Activated effector memory CD4-positive, alpha-beta T cell treated with anti-CD3 and anti-CD28 coated beads, Interleukin-2, amount 50 U/mL, for 16 hours (primary cell): ENCODE measurements at regions not wholly inside any gene's neighbourhood (a gene's known extent, or its start where the extent isn't known, plus 50 kb on each side); places are given as distances from the start of the nearest gene placed in this dataset.
A peak's percentile ranks its signal among the peaks of the same experiment; 100 is the strongest.

Experiments used
- DNase-seq: peaks from one replicate; pipeline ENCODE4 v3.0.0-alpha.2; 2020

DNA sequence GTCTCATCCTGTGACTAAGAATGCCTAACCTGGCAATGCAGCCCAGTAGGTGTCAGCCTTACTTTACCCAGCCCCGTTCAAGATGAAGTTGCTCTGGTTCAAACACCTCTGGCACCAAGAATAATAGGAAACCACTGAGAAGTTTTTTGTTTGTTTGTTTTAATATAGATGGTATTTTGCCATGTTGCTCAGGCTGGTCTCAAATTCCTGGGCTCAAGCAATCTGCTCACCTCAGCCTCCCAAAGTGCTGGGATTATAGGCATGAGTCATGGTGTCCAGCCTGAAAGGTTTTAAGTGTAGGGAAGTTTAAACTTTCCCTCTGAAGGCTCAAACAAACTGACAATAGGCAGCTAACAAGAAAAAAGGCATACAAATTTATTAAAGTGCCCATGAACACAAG lies 51.2 kb upstream of the ABCC4 start:
- no peak for DNase-seq

DNA sequence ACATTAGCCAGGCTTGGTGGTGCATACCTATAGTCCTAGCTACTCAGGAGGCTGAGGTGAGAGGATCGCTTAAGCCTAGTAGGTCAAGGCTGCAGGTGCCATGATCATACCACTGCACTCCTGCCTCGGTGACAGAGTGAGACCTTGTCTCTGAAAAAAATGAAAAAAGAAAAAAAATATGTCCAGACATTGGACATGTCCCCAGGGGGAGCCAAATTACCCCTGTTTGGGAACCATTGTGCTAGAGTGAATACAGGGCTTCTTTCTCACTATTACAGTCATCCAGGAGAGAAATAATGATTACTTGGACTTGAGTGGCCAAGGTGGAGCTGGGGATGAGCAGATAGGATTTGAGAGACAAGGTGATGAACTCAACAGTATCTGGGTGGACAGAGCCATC lies 52.9 kb upstream of the ABCC4 start:
- no peak for DNase-seq

DNA sequence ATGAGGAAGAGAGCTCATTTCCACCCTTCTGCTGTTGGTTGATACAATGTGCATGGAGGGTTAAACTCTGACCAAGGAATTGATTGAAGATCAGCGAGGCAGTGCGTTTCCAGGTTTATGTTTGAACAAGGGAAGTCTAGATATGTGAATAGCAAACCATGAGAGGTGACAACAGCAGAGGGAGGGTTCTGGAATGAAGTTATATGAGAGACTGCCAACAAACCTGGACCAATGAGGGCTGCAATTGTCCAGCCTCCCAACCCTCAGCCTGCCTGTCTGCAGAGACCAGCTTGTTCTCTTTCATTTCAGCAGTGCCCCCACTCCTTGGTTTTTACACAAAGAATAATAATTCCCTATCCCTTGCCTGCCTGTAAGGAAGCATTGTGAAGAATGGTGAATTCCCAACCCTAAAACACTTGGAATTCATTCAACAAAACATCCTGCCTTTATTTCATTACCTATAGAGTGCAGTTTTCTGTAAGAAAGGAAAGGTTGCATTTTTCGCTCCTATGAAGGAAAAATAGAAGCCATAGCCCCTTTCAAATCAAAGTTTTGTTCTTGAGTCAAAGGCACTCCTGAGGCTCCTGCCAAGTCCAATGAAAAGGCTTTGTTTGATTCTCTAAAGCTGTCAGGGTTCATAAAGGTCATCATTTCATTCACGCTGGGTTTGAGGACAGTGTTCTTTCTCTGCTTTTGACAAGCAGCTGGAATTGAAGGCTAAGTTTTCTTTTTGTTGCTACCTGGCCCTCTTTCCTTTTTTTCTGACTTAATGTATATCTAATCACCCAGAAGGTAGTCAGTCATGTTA lies 53.6 kb upstream of the ABCC4 start:
- no peak for DNase-seq

DNA sequence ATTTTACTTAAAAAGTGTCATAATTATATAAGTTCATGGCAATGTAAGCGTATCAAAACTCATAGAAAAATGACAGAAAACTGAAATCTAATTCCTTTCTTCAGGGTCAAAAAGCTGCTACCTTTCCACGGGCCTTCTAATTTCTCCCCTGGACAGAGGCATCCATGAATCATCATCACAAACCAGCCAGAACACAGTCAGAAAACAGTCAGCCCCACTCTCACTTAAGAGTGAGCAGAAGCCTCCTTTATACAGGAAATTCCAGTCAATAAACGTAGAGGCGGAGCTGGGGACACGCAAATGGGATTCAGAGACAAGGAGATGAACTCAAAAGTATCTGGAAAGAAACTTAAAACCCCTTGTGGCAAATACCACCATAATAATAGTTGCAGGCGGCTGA lies 54.2 kb upstream of the ABCC4 start:
- no peak for DNase-seq

DNA sequence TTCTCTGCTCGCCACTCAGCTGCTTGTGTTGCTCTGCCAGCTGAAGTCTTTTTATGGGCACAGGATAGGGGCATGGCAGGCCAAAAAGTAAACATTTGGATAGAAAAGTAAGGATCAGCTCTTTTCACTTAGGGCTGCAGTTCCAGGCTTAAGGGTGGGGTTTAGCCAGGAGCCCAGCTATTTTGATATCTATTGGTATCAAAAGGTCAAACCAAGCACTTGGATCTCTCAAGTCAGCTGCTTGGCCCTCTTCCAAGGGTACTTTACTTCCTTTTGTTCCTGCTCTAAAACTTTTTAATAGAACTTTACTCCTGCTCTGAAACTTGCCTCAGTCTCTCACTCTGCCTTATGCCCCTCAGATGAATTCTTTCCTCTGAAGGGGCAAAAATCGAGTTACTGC lies 55.7 kb upstream of the ABCC4 start:
- DNase-seq: no peak

DNA sequence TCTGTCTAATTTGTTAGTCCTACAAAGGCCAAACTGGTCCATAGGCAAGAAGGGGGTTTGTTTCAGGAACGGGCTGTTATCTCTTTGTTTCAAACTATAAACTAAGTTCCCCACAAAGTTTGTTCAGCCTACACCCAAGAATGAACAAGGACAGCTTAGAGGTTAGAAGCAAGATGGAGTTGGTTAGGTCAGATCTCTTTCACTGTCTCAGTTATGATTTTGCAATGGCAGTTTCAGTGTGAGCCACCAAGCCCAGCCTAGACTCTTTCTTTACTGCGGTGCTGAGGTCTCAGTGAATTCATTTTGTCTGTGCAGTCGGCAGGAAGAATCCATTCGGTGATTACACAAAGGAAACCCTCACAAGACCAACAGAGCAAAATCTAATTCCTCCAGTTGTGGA lies 56.6 kb upstream of the ABCC4 start:
- no peak for DNase-seq

DNA sequence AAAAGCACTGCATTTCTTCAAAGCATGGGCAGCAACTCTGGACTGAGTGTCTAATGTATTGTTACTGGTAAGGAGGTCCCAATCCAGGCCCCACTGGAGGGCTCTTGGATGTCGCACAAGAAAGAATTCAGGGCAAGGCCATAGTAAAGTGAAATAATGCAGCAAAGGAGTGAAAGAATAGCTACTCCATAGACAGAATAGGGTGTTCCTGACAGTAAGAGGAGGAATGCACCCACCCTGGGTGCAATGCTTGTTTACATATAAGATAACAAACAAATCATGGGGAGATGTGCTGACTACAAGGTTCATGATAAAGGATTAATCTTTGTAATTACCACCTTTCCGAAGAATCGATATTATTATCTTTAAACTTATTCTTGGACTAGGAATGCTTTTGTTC lies 58.8 kb upstream of the ABCC4 start:
- DNase-seq: no peak

DNA sequence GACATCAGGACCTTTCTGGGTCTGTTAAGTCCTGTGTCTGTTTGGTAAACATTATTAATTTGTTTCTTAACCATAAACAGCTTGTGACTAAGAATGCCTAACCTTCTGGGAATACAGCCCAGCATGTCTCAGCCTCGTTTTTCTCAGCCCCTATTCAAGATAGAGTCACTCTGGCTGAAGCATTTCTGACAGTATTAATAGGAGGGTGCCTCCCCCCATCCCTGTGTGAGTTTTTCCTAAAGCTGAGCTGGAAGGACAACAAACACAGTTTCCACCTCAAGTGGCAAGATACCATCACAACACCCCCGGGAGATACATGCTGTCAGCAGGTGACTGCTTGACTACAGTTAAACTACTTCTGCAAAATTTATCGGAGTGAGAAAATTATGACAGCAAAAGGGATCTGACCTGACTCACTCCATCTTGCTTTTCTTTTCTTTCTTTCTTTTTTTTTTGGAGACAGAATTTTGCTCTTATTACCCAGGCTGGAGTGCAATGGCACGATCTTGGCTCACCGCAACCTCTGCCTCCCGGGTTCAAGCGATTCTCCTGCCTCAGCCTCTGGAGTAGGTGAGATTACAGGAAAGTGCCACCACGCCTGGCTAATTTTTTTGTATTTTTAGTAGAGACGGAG lies 59.3 kb upstream of the ABCC4 start:
- DNase-seq: no peak

DNA sequence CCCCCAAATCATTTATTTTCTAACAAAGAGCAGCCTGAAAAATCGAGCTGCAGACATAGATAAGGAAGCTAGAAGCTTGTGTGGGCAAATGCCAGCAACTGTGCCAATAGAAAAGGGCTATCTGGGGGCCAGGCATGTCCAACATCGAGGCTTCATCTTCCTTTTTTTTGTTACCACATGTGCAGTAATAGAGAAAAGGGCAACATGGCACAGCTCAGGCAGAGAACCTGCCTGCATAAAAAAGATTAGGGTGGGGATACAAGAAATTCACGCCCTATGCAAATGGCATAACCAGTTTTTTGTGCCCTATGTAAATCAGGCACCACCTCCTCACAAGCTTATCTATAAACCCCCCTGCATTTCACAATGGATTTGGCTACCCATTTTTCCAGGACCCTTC lies 60.4 kb upstream of the ABCC4 start:
- DNase-seq: no peak

DNA sequence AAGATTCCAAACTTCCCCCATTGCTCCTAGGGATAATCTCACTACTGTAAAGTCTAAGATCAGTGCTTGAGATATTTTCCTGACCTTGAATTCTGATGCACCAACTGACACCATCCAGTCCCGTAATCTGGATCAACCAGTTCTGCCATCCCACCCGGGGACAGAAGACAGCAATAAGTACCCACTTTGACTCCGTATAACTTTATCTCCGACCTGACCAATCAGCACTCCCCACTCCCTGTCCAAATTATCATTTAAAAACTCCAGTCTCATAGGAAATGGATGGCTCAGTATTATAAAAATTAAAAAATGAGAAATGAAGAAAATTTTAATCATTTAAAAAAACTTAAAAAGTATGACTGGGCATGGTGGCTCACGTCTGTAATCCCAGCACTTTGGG lies 61.4 kb upstream of the ABCC4 start:
- no peak for DNase-seq

DNA sequence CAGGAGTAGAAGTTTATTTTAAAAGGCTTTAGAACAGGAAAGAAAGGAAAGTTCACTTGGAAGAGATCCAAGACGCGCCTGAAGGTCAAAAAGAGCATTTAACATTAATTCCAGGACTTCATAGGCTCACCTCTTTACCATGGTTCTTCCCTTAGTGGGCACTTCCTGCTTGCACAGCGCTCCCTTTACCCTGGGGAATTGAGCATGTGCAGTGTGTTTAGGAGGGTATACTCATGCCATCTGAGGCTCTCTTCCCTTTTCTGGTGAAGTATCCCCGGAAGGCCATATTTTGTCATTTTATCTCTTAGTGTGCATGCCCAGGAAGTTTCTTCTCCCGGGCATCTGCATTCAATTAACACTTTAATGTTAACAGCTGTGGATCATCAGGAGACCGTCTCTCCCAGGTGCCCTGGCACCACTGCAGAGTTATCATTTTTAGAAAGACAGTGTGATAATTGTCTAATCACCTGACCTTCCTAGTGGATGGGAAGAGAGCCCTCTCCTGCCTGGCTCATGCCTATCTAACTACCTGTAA lies 66.1 kb upstream of the ABCC4 start:
- DNase-seq: no peak

DNA sequence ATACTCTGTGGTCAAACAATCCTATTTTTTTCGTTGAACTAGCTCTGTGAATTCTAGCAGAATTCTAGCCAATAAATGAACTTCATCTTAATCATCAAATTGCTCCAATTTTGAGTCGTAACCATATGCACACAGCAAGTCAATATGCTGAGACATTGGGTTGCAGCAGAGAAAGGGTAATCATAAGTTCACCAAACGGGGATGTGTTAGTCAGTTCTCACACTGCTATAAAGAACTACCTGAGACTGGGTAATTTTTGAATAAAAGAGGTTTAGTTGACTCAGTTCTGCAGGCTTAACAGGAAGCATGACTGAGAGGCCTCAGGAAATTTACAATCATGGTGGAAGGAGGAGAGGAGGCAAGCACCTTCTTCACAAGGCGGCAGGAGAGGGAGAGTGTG lies 67.7 kb upstream of the ABCC4 start:
- DNase-seq: no peak

DNA sequence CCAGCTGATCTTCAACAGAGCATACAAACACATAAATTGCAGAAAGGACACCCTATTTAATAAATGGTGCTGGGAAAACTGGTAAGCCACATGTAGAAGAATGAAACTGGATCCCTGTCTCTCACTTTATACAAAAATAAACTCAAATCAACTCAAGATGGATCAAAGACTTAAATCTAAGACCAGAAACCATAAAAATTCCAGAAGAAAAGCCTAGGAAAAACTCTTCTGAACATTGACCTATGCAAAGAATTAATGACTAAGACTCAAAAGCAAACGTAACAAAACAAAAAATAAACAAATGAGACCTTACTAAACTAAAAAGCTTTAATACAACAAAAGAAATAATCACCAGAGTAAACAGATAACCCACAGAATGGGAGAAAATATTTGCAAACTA lies 74.5 kb upstream of the ABCC4 start:
- no peak for DNase-seq

DNA sequence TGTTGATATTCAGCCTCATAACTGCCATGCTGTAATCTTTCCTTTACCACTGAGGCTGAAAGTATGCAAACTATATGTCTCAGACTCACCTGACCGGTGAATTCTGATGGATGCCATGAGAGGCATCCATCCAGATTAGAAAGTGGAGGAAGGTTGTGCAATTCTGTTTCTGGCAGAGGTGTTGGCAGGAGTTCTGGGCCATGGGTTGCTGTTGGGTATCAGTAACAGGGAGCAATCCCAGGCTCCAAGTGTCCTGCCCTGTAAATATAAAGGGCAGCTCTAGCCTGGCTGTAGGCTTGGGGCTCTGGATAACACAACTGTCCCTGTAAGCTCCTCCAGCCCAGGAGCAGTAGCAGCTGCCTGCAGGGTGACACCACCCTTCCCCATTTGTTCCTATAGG lies 77.4 kb upstream of the ABCC4 start:
- no peak for DNase-seq

DNA sequence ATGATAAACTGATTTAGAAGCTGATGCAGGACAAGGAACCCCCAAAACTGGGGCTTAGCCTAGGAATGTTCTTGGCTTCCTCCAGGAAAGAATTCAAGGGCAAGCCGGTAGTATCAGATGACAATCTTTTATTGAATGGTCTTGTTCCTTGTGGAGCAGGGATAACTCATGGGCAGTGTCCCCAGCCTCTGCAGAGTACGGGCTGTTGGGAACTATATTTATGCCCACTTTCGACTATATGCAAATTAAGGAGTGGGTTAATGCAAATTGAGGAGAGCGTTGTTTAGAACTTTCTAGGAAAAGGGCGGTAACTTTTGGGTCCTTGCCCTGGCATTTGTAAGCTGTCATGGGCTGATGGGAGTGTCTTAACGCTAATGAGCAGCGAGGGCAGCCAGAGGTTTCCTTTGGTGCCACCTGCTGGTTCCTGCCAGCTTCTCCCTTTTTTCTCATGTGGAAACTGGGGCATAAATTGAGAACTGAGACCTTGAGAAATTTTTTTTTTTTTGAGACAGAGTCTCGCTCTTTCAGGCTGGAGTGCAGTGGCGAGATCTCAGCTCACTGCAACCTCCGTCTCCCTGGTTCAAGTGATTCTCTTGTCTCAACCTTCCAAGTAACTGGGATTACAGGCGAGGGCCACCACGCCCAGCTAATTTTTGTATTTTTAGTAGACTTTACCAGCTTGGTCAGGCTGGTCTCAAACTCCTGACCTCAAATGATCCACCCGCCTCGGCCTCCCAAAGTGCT lies 79.4 kb upstream of the ABCC4 start:
- peak; percentile 85 for DNase-seq

DNA sequence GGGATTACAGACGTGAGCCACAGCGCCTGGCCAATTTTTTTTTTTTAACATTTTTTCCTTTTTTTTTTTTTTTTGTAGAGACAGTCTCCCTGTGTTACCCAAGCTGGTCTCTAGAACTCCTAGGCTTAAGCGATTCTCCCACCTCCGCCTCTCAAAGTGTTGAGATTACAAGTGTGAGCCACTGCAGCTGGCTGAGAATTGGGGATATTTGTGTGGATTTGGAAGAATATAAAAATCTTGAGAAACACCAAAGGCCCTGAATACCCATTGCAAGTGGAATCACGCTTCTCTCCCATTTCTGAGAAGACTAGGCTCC lies 79.9 kb upstream of the ABCC4 start:
- DNase-seq: no peak

DNA sequence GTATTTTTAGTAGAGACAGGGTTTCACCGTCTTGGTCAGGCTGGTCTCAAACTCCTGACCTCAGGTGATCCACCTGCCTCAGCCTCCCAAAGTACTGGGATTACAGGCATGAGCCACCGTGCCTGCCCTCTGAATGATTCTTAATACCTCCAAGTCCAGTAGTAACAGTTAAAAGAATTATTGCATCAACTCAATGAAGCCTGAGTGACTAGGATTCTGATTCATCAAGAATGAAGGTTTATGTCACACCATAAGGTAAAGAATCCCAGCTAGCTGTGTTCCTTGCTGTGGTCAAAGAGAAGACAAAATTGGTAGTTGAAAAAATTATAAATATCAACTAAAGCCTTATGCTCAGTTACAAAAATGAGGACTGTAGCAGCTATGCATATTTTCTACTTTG lies 81.2 kb upstream of the ABCC4 start:
- no peak for DNase-seq

DNA sequence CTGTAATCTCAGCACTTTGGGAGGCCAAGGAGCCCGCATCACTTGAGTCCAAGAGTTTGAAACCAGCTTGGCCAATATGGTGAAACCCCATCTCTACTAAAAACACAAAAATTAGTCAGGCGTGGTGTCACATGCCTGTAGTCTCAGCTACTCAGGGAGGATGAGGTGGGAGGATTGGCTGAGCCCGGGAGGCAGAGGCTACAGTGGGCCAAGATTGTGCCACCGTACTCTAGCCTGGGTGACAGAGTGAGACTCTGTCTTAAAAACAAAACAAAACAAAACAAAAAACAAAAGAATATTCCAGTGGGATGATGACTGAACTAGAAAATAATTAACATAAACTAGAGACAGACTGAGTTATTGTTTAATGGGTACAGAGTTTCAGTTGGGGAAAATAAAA lies 81.7 kb upstream of the ABCC4 start:
- DNase-seq: no peak

DNA sequence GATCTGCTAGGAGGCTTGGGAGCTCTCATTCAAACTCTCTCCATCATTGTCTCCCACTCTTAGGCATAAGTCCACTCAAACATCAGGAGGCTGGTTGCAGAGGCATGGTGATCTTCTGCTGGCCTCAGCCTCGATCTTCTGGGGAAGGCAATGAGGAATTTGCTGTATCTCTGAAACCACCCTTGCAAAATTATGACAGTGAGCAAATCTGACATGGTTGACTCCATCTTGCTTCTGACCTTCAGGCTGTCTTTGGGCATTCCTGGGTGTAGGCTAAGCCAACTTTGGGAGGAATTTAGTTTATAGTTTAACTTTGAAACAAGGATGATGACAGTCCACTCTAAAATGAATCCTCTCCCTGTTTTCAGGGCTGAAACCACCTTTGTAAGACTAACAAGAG lies 84.1 kb upstream of the ABCC4 start:
- DNase-seq: no peak

DNA sequence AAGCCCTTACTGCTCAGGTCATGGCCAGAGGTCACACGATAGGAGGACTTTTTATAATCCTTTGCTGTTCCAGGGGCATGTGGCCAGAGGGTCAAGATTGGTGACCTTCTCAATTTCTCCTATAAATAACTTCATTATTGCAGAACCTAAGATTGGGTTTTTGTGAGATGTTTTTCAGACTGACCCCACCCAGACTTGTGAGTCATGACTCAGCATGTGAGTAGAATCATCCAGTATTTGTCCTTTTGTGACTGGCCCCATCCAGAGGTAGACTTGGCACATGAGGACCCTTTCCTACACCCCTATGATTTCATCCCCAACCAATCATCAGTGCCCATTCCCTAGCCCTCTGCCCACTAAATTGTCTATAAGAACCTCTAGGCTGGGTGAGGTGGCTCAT lies 84.5 kb upstream of the ABCC4 start:
- DNase-seq: no peak

DNA sequence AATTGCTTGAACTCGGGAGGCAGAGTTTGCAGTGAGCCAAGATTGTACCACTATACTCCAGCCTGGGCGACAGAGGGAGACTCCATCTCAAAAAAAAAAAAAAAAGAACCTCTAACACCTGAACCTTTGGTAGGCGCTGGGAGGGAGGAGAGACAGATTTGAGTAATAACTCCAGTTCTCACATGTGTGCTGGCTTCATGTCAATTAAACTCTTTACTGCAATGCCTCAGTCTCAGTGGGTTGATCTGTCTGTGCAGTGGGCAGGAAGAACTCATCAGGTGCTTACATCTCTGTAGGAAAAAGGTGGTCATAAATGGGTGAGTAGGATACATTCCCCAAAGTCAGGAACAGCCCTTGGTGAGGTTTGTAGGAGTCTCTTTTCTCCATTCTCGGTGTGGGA lies 85.1 kb upstream of the ABCC4 start:
- DNase-seq: no peak

DNA sequence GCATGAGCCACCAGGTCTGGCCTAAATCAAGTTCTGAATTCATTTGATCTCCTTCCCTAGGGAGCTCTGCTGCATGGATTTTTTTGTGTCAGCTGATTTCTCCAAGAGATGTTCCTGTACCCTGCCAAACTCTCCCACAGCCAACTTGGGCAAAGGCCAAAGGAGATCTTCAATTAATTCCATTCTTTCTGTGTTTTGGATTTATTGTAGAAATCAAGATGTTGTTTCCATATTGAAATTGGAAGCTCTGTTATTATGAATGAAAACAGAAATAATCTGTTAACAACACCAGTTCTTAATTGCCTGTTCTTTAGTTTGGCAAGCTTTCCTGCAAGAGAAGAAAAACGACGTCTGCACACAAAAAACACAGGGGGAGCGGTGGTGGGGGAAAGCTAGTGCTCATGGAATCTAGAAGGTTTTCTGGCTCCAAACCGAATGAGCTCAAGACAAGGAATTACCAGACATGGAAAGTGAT lies 86.5 kb upstream of the ABCC4 start:
- no peak for DNase-seq

DNA sequence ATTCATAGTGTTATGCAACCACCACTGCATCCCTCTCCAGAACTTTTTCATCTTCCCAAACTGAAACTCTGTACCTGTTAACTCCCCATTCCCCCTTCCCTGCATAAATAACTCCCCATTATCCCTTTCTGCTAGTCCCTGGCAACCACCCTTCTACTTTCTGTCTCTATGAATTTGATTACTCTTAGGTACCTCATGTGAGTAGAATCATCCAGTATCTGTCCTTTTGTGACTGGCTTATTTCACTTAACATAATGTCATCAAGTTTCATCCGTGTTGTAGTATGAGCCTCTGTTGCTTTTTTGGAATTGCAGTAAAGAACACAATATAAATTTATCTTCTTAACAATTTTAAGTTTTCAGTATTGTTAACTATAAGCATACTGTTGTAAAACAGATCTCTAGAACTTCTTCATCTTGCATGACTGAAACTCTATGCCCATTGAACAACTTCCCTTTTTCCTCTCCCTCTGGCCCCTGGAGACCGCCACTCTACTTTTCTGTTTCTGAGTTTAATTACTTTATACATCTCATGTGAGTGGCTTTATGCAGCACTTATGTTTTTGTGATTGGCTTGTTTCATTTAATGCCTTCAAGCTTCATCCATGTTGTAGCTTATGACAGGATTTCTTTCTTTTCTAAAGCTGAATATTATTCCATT lies 87.3 kb upstream of the ABCC4 start:
- DNase-seq: no peak

DNA sequence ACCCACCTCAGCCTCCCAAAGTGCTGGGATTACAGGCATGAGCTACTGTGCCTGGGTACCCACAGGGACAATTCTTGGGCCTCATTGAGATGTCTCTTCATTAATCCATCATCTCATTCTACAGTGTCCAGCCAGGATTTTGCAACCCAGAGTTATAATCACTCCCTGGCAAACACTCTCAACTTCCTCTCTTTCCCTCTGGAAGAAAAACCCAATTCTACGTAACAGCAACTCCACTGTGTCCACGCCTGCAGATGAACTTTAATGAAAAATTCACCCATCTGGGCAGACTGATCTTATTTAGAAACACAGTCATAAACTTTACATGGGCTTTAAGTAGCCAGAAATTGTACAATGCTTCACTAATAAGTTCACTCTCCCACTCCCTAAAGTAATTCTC lies 90.1 kb upstream of the ABCC4 start:
- DNase-seq: no peak
